Epithelial cell of esophagus (primary cell): ENCODE measurements at regions not wholly inside any gene's neighbourhood (a gene's known extent, or its start where the extent isn't known, plus 50 kb on each side); places are given as distances from the start of the nearest gene placed in this dataset.

Experiments used
- DNase-seq: peaks from one replicate; pipeline ENCODE4 v3.0.0; 2010; ENCODE audit warnings: low read depth
- H3K4me3 ChIP-seq: 2 replicates; pipeline ENCODE4 v1.5.1; 2011; ENCODE audit warnings: mild to moderate bottlenecking, low read length, control low read depth
- TF ChIP-seq, protein P1 (sequence below): IDR thresholded peaks from 2 replicates; pipeline ENCODE4 v1.5.1; 2011; ENCODE audit warnings: low read depth, mild to moderate bottlenecking, low read length, control low read depth, inconsistent platforms; ENCODE audit not compliant: insufficient read depth; ENCODE audit errors: missing control alignments

DNA sequence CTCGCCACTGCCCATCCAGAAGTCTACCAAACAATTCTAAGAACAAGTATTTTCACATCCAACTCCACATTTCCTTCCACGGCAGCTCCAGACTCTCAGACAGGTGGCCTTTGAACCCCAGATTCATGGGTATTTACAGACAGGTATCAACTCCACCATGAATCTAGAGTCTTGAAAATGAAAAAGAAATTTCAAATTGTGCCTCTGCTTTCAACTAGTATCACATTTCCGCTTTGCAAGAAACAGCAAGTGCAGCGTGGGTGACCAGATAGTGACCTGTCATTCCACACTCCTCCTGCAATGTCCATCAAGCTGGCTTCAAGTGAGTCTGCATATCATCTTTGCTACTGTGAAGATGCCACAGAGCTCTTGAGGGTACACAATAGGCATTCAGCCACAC lies 232.4 kb upstream of the RPL38 start:
- DNase-seq, result no peak
- H3K4me3 ChIP-seq, result no peak overlapping the region
- TF ChIP-seq, protein P1, sequence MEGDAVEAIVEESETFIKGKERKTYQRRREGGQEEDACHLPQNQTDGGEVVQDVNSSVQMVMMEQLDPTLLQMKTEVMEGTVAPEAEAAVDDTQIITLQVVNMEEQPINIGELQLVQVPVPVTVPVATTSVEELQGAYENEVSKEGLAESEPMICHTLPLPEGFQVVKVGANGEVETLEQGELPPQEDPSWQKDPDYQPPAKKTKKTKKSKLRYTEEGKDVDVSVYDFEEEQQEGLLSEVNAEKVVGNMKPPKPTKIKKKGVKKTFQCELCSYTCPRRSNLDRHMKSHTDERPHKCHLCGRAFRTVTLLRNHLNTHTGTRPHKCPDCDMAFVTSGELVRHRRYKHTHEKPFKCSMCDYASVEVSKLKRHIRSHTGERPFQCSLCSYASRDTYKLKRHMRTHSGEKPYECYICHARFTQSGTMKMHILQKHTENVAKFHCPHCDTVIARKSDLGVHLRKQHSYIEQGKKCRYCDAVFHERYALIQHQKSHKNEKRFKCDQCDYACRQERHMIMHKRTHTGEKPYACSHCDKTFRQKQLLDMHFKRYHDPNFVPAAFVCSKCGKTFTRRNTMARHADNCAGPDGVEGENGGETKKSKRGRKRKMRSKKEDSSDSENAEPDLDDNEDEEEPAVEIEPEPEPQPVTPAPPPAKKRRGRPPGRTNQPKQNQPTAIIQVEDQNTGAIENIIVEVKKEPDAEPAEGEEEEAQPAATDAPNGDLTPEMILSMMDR, result no peak

DNA sequence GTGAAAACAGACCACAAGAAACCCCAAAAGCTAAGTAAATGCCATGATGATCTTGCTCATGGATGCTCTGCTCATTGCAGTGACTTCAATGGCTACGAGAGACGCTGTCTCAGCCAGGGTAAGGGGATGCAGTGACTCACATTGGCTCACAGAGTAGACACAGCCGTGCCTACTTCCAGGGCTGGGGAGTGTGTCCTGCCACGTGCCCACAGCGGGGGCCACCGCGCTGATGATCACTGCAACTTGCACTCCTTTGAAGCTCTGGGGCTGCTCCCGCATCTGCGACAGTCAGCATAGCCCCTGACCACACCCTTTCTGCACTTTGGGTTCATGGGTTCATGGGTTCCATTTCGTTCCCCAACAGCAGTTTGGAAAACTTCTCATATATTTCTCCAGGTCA lies 231.4 kb upstream of the RPL38 start:
- no peak for DNase-seq
- TF ChIP-seq, protein P1, result no peak
- H3K4me3 ChIP-seq, result no peak overlapping the region

DNA sequence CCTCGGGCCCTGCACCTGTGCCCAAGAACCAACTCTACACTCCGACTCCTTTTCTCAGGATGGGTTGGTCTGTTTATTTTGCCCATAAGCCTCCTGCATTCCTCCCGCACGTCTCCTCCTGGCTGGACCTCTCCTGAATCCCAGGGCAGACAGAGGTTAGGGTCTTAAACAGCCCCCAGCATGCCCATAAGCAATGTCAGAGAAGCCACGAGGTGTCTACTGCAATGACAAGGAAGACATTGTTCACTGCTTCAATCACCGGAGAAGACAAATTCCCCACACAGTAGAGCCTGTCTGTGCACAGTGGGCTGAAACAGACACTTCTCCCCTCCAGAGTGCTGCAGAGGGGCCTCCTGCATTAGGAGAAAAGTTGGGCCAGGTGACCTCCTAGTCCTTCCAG lies 230.6 kb upstream of the RPL38 start:
- DNase-seq, result no peak
- H3K4me3 ChIP-seq, result no peak overlapping the region
- TF ChIP-seq, protein P1, result no peak

DNA sequence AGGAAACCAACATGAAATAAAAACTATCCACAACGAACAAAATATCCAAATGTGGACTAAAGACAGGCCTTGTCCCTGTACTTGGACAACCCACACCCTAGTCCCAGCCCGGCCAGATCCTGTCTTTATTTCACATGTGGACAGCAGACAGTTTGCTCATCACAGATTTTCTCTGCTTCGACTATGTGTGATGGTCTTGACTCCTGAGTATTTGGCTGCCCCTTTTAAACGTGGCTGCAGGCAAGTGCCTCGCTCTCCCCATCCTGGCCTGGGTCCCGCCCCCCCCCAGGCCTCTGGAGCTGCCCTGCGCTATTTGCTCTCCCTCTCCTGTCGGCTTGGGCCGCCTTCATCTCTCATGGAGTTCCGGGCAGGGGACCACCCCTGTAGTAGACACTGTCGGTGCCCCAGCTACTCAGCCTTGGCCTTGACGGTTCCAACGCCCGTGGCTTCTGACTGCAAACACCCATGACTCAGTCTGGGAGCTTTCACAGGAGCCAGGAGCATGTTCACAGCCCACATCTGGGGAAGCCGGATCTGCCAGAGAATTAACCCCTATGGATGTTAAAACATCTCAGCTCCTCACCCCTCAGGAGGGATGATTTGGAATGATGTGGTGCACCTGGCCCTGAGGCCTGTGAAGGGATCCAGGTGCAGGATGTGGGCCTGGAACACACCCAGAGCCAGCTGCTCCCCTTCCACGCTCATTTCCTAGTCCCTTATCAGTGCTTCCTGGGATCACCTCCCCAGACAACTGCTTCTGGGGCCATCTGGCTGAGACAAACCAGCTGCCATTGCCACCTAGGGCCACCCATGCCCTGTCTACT lies 229.7 kb upstream of the RPL38 start:
- DNase-seq, result no peak
- H3K4me3 ChIP-seq, result no peak overlapping the region
- TF ChIP-seq, protein P1, result no peak

DNA sequence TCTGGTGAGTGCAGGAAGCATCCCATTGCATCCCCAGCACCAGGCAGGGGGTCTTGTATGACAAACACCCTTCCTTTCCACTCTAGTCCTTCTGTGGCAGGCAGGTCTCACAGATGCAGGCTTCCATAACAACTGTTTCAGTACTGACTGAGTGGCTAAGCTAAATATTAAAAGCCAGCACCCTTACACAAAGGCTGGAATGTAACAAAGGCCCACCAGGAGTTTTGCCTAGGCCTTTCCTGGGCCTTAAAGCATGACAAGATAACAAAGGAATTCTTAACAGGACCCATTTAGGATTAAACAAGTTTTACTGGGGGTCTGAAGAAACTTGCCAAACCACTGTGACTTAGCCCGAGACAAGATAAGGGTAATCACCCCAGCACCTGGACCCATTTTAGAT lies 228.9 kb upstream of the RPL38 start:
- no peak for DNase-seq
- no peak overlapping the region for H3K4me3 ChIP-seq
- TF ChIP-seq, protein P1, result no peak

DNA sequence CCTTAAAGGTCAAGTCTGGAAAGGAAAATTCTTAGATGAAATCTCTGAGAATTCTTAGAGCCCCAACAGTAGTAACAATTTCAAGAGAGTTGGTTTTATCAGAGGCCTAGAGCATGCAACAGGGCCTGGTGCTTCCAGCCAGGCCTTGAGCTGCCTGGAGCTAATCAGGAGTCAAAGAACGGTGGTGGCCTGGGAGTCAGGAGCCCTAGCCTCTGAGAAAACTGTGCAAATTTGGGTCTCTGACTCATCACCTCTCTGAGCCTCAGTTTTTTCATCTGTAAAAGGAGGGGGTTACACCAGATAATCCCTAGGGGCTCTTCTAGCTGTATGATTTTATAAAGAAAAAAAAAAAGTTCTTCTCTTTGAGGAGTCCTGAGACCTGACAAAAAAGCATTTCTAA lies 227.3 kb upstream of the RPL38 start:
- DNase-seq, result no peak
- TF ChIP-seq, protein P1, result no peak
- no peak overlapping the region for H3K4me3 ChIP-seq
